ENCODE measurements at regions not wholly inside any gene's neighbourhood (a gene's known extent, or its start where the extent isn't known, plus 50 kb on each side); places are given as distances from the start of the nearest gene placed in this dataset.
"Not testable (repeated sequence)": the region's sequence is repeated elsewhere in the genome, so short reads cannot be mapped to it uniquely, and the experiment has no call there.

DNA sequence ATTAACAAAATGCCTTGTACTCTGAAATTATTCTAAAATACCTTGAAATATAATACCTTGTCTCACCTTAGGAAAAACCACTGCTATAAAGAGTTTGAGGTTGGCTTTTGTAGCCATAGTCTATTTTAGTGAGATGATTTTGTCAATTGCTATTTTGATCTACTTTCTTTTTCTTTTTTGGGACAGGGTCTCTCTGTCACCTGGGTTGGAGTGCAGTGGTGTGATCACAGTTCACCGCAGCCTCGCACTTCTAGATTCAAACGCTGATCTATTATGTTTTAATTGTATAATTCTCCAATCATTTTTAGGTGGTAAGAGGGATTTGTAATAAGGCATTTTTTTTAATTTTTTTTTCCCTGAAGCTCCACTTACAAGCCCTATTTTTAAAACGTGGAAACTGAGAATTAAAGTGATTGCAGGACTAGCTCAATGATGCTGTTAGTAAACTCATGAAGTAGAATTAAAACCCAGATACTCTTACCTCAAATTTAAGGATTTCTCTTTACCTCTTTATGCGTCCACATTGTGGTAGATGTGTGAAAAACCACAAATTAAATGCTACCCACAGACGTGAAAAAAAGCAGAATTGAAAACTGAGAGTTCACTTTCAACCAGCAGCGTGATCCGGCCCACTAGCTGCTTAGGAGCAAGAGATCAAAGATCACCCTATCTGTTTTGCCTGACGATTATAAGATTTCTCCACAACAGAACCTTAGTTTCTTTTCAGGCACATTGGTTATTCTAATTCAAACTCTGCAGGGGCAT is 384.2 kb downstream of the CGGBP1 start:
- Histone ChIP-seq H3K4me1 (no peaks in the 10 kb centered on the region), H3K36me3 (no peaks in the 10 kb centered on the region), H3K9me3 (peaks cover 0 to 4% (median 0%) of the 10 kb centered on the region in 3 donors), H3K27me3 (no peaks in the 10 kb centered on the region), H3K4me3 (no peak overlapping the region), H3K27ac (no peak overlapping the region)
- ATAC-seq = no peak
- 59 to 67% methylated on average over 9 of the region's 9 CpGs for WGBS, 2 donors (ENCODE audit: low coverage in 1 of 2)
- TF ChIP-seq POLR2AphosphoS5 (IDR thresholded peaks at IDR 0.05) (no peak), CTCF (IDR thresholded peaks at IDR 0.05) (no peak)

GRCh38 chr3:87673132-87673531 is 385.7 kb downstream of the CGGBP1 start:
- TF ChIP-seq POLR2AphosphoS5 (IDR thresholded peaks at IDR 0.05) (no peak), EP300 (IDR thresholded peaks at IDR 0.05) (no peak), CTCF (IDR thresholded peaks at IDR 0.05) (no peak), POLR2A (IDR thresholded peaks at IDR 0.05) (no peak)
- Histone ChIP-seq H3K27me3 (no peaks in the 10 kb centered on the region), H3K4me1 (no peaks in the 10 kb centered on the region), H3K9me3 (no peaks in the 10 kb centered on the region), H3K36me3 (no peaks in the 10 kb centered on the region), H3K27ac (no peak overlapping the region), H3K4me3 (no peak overlapping the region)
- ATAC-seq = no peak
- 80 to 87% methylated on average over 4 of the region's 4 CpGs for WGBS, 2 donors (ENCODE audit: low coverage in 1 of 2)

DNA sequence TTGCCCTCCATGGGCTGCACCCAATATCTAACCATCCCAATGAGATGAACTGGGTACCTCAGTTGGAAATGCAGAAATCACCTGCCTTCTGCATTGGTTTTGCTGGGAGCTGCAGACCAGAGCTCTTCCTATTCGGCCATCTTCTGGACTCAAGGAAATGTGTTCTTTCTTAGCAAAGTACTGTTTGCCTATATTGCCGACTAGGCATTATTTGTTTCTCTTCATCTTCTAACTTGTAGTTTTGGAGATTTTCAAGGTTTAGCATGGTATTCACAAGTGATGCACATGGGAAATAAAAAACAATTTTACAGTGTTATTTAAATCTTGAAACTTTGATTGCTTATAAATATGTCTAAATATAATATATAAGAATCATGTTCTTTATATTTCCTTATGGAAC is 377.8 kb upstream of the POU1F1 start:
- 80 to 100% methylated on average over 2 of the region's 2 CpGs for WGBS, 2 donors (ENCODE audit: low coverage in 1 of 2)
- Histone ChIP-seq H3K27me3 (peaks cover 4% of the 10 kb centered on the region), H3K4me1 (no peaks in the 10 kb centered on the region), H3K27ac (no peak overlapping the region), H3K36me3 (no peaks in the 10 kb centered on the region), H3K9me3 (no peaks in the 10 kb centered on the region), H3K4me3 (no peak overlapping the region)
- TF ChIP-seq CTCF (IDR thresholded peaks at IDR 0.05) = no peak
- no peak for ATAC-seq

- H3K36me3 ChIP-seq, ATAC-seq, H3K27me3 ChIP-seq, H3K27ac ChIP-seq, H3K4me3 ChIP-seq, H3K4me1 ChIP-seq, H3K9me3 ChIP-seq: not testable (repeated sequence)
- no CpG with 5 or more reads among the region's 3 CpGs for WGBS, 2 donors (ENCODE audit: low coverage in 1 of 2)
Measured at GRCh38 chr3:87653138-87653537, 376.8 kb upstream of the POU1F1 start.

DNA sequence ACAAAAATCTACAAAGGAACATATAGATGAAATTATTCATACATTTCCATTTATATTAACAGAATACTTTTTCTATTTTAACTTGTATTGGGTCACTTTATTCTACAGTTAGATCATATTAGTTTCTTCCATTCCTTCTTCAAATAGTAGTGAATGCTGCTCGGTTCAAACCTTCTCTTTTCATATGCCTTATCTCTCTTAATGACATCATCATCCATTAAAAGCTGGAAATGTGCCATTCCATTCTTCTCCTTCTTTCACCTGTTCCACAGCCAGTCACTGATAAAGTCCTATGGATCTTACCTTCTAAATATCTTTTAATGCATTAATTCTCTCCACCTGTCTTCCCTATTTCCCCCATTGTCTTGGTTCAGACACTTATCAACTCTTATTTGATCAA is 358.0 kb upstream of the POU1F1 start:
- H3K27me3 ChIP-seq = no peaks in the 10 kb centered on the region
- 67% methylated on average over 1 of the region's 1 CpG for WGBS, 2 donors (ENCODE audit: low coverage in 1 of 2)
- no peaks in the 10 kb centered on the region for H3K9me3 ChIP-seq
- no peak for TF ChIP-seq POLR2AphosphoS5 (IDR thresholded peaks at IDR 0.05)
- TF ChIP-seq EP300 (IDR thresholded peaks at IDR 0.05) = no peak
- TF ChIP-seq CTCF (IDR thresholded peaks at IDR 0.05) = no peak
- no peak for TF ChIP-seq POLR2A (IDR thresholded peaks at IDR 0.05)
- no peaks in the 10 kb centered on the region for H3K4me1 ChIP-seq
- ATAC-seq = no peak
- H3K27ac ChIP-seq = no peak overlapping the region
- H3K4me3 ChIP-seq = no peak overlapping the region
- no peaks in the 10 kb centered on the region for H3K36me3 ChIP-seq

Data from gastroesophageal sphincter (tissue), 4 donors.